IMR-90 (cell line): ENCODE measurements at regions not wholly inside any gene's neighbourhood (a gene's known extent, or its start where the extent isn't known, plus 50 kb on each side); places are given as distances from the start of the nearest gene placed in this dataset.

Experiments used
- ATAC-seq: fragments of 200-7000 bp; cut with Tn5 transposase; 2 replicates; pipeline ENCODE4 v1.9.1; 2020; ENCODE audit warnings: low read depth, mild to moderate bottlenecking, moderate library complexity
- BruUV-seq: library from RNA; stranded (reverse); fragments of 400-500 nt; replicated peaks from 2 replicates; lab custom pipeline; 2021; lab: Mats Ljungman, UMichigan
- CTCF ChIA-PET: fragments of 300-600 bp; formaldehyde crosslinking; extraction: SDS; loops from one replicate; lab custom pipeline; 2021; ENCODE audit warnings: antibody characterized with exemption; lab: Yijun Ruan, JAX
- POLR2A ChIA-PET: fragments of 300-600 bp; sonication (Branson Sonifier 250); formaldehyde crosslinking; loops from one replicate; lab custom pipeline; 2022; ENCODE audit warnings: antibody characterized with exemption; ENCODE audit not compliant: unreplicated experiment; lab: Charles Lee
- DNase-seq: peaks from one replicate; pipeline ENCODE4 v3.0.0; 2013
- H2AFZ ChIP-seq: replicated peaks from 2 replicates; pipeline ENCODE3; 2013; ENCODE audit warnings: low read length, mild to moderate bottlenecking; ENCODE audit not compliant: poor library complexity
- H2AK5ac ChIP-seq: 2 replicates; pipeline ENCODE4 v1.6.1; 2013; ENCODE audit warnings: low read depth, low read length, inconsistent platforms
- H2AK9ac ChIP-seq: replicated peaks from 2 replicates; pipeline ENCODE3; 2013; ENCODE audit warnings: mild to moderate bottlenecking, low read depth, low read length, moderate library complexity; ENCODE audit not compliant: poor library complexity
- H2BK120ac ChIP-seq: 2 replicates; pipeline ENCODE4 v1.6.1; 2013; ENCODE audit warnings: low read depth, low read length, inconsistent platforms
- H2BK15ac ChIP-seq: 3 replicates; pipeline ENCODE4 v1.6.1; 2013; ENCODE audit warnings: low read depth, low read length, inconsistent platforms
- H2BK20ac ChIP-seq: 2 replicates; pipeline ENCODE4 v1.6.1; 2013; ENCODE audit warnings: low read depth, mild to moderate bottlenecking, inconsistent platforms, low read length, moderate library complexity
- H2BK5ac ChIP-seq: 2 replicates; pipeline ENCODE4 v1.6.1; 2013; ENCODE audit warnings: mild to moderate bottlenecking, low read depth, low read length, inconsistent platforms; ENCODE audit not compliant: poor library complexity, severe bottlenecking
- H3K14ac ChIP-seq: replicated peaks from 2 replicates; pipeline ENCODE4 v1.6.1; 2013; ENCODE audit warnings: low read depth, low read length, inconsistent platforms
- H3K18ac ChIP-seq: 2 replicates; pipeline ENCODE4 v1.6.1; 2013; ENCODE audit warnings: low read depth, low read length, control low read depth
- H3K23ac ChIP-seq: 2 replicates; pipeline ENCODE4 v1.6.1; 2013; ENCODE audit warnings: low read depth, low read length, inconsistent platforms
- H3K27ac ChIP-seq: 2 replicates; pipeline ENCODE4 v1.5.1; 2013; ENCODE audit warnings: mild to moderate bottlenecking, control low read depth, low read length; ENCODE audit not compliant: insufficient read depth
- H3K27me3 ChIP-seq: 2 replicates; pipeline ENCODE4 v1.6.1; 2013; ENCODE audit warnings: low read length; ENCODE audit not compliant: control insufficient read depth, insufficient read depth
- H3K36me3 ChIP-seq: 2 replicates; pipeline ENCODE4 v1.6.1; 2013; ENCODE audit warnings: low read length, mixed read lengths; ENCODE audit not compliant: control insufficient read depth, insufficient read depth
- H3K4ac ChIP-seq: 2 replicates; pipeline ENCODE4 v1.6.1; 2013; ENCODE audit warnings: low read depth, low read length, inconsistent platforms
- H3K4me1 ChIP-seq: 2 replicates; pipeline ENCODE4 v1.6.1; 2013; ENCODE audit warnings: low read length, mixed read lengths; ENCODE audit not compliant: control insufficient read depth, insufficient read depth
- H3K4me2 ChIP-seq: 2 replicates; pipeline ENCODE4 v1.6.1; 2013; ENCODE audit warnings: low read depth, mild to moderate bottlenecking, control low read depth, low read length, moderate library complexity
- H3K4me3 ChIP-seq: 2 replicates; pipeline ENCODE4 v1.5.1; 2013; ENCODE audit warnings: low read depth, mild to moderate bottlenecking, control low read depth, low read length, moderate library complexity; ENCODE audit not compliant: insufficient read depth
- H3K56ac ChIP-seq: 2 replicates; pipeline ENCODE4 v1.6.1; 2013; ENCODE audit warnings: low read length, inconsistent platforms; ENCODE audit not compliant: insufficient read depth; ENCODE audit errors: extremely low read depth
- H3K79me1 ChIP-seq, 2 experiments: 2 replicates each; pipeline ENCODE4 v1.6.1; 2013; ENCODE audit warnings: low read length in 2 of 2, inconsistent platforms in 1 of 2, low read depth in 1 of 2
- H3K9ac ChIP-seq: 2 replicates; pipeline ENCODE4 v1.6.1; 2013; ENCODE audit warnings: low read depth, low read length, control low read depth
- H3K9me1 ChIP-seq: 2 replicates; pipeline ENCODE4 v1.6.1; 2013; ENCODE audit warnings: low read length, inconsistent platforms; ENCODE audit not compliant: insufficient read depth
- H3K9me3 ChIP-seq: 2 replicates; pipeline ENCODE4 v1.6.1; 2013; ENCODE audit warnings: low read length; ENCODE audit not compliant: control insufficient read depth, insufficient read depth
- H4K20me1 ChIP-seq: 2 replicates; pipeline ENCODE4 v1.6.1; 2013; ENCODE audit warnings: low read length, inconsistent platforms; ENCODE audit not compliant: insufficient read depth
- H4K5ac ChIP-seq: 2 replicates; pipeline ENCODE4 v1.6.1; 2013; ENCODE audit warnings: mild to moderate bottlenecking, low read depth, low read length, control low read depth
- H4K8ac ChIP-seq, 2 experiments: 2 replicates each; pipeline ENCODE4 v1.6.1; 2013; ENCODE audit warnings: low read depth in 2 of 2, low read length in 2 of 2, control low read depth in 1 of 2, inconsistent platforms in 1 of 2
- H4K91ac ChIP-seq: 2 replicates; pipeline ENCODE4 v1.6.1; 2013; ENCODE audit warnings: low read depth, low read length, inconsistent platforms; ENCODE audit not compliant: insufficient read depth
- BHLHE40 ChIP-seq: fragments of 150-350 bp; IDR thresholded peaks from 2 replicates; pipeline ENCODE4 v1.6.1; 2016; ENCODE audit warnings: mild to moderate bottlenecking, low read depth, low read length
- CEBPB ChIP-seq: IDR thresholded peaks from 2 replicates; pipeline ENCODE4 v1.6.1; 2012; ENCODE audit warnings: low read depth, low read length, improper control_type of control experiment
- CHD1 ChIP-seq: IDR thresholded peaks from 2 replicates; pipeline ENCODE4 v1.6.1; 2012; ENCODE audit warnings: low read depth, low read length, improper control_type of control experiment
- CTCF ChIP-seq: conservative IDR thresholded peaks from 2 replicates; pipeline ENCODE4 v1.5.1; 2012; ENCODE audit warnings: mild to moderate bottlenecking, low read depth, low read length, improper control_type of control experiment
- ELK1 ChIP-seq: fragments of 150-350 bp; IDR thresholded peaks from 2 replicates; pipeline ENCODE4 v1.6.1; 2016; ENCODE audit warnings: low read depth, mild to moderate bottlenecking, low read length, moderate library complexity, borderline replicate concordance
- FOS ChIP-seq: fragments of 150-350 bp; IDR thresholded peaks from 2 replicates; pipeline ENCODE4 v1.6.1; 2016; ENCODE audit warnings: low read depth, low read length
- MAFK ChIP-seq: IDR thresholded peaks from 2 replicates; pipeline ENCODE4 v1.6.1; 2012; ENCODE audit warnings: low read depth, low read length, improper control_type of control experiment
- MAZ ChIP-seq: IDR thresholded peaks from 2 replicates; pipeline ENCODE4 v1.6.1; 2012; ENCODE audit warnings: low read depth, mild to moderate bottlenecking, low read length, improper control_type of control experiment, moderate library complexity, borderline replicate concordance
- MXI1 ChIP-seq: IDR thresholded peaks from 2 replicates; pipeline ENCODE4 v1.6.1; 2012; ENCODE audit warnings: low read depth, mild to moderate bottlenecking, low read length, moderate library complexity, borderline replicate concordance
- NFE2L2 ChIP-seq: fragments of 150-350 bp; IDR thresholded peaks from 2 replicates; pipeline ENCODE4 v1.6.1; 2016; ENCODE audit warnings: low read depth, mild to moderate bottlenecking, low read length
- POLR2A ChIP-seq: IDR thresholded peaks from 2 replicates; pipeline ENCODE4 v1.6.1; 2012; ENCODE audit warnings: mild to moderate bottlenecking, low read depth, low read length
- RAD21 ChIP-seq: IDR thresholded peaks from 2 replicates; pipeline ENCODE4 v1.6.1; 2012; ENCODE audit warnings: low read length, improper control_type of control experiment
- RCOR1 ChIP-seq: IDR thresholded peaks from 2 replicates; pipeline ENCODE4 v1.6.1; 2012; ENCODE audit warnings: mild to moderate bottlenecking, low read length, improper control_type of control experiment; ENCODE audit not compliant: insufficient replicate concordance
- RFX5 ChIP-seq: IDR thresholded peaks from 2 replicates; pipeline ENCODE4 v1.8.0; 2012; ENCODE audit warnings: low read depth, mild to moderate bottlenecking, low read length, moderate library complexity
- SMC3 ChIP-seq: fragments of 150-350 bp; IDR thresholded peaks from 2 replicates; pipeline ENCODE4 v1.6.1; 2016; ENCODE audit warnings: low read depth, mild to moderate bottlenecking, antibody characterized with exemption, low read length, moderate library complexity
- USF2 ChIP-seq: fragments of 150-350 bp; IDR thresholded peaks from 2 replicates; pipeline ENCODE4 v1.6.1; 2017; ENCODE audit warnings: mild to moderate bottlenecking, antibody characterized with exemption, low read length, low read depth
- WGBS, 2 experiments: methylation state at CpG; one replicate each; pipeline versions ENCODE4 v1.1.5 to v1.1.7; 2013; ENCODE audit warnings: missing lambda C conversion rate in 2 of 2; ENCODE audit not compliant: insufficient read length in 1 of 2; ENCODE audit errors: extremely low coverage in 2 of 2; 5-methylcytosine and 5-hydroxymethylcytosine counted together
- dilution Hi-C: fragments of 300-500 bp; cut with HindIII; formaldehyde crosslinking; loops from one replicate; pipeline ENCODE4 v1.14.3; 2018; ENCODE audit warnings: low sequenced_read_pairs; ENCODE audit not compliant: unreplicated experiment
- in situ Hi-C: fragments of 300-500 bp; cut with MboI; formaldehyde crosslinking; loops from 3 replicates; pipeline ENCODE4 v1.14.3; 2019; ENCODE audit warnings: low sequenced_read_pairs, inconsistent platforms, mixed read lengths
- intact Hi-C: fragments of 100-400 bp; cut with micrococcal nuclease; formaldehyde crosslinking; loops from 2 replicates; pipeline ENCODE4 v1.10.0; 2022

GRCh38 chr2:129754831-129755230 is 224.6 kb upstream of the RAB6C start:
- no peak overlapping the region for H4K91ac ChIP-seq
- no peak overlapping the region for H3K56ac ChIP-seq
- no peak overlapping the region for H2AFZ ChIP-seq
- H3K27me3 ChIP-seq = no peaks in the 10 kb centered on the region
- WGBS, 2 experiments = 80% methylated on average over 1 of the region's 6 CpGs; no CpG with 5 or more reads in 1 of the 2 experiments
- peaks cover 9% of the 10 kb centered on the region for H3K9me3 ChIP-seq
- no peak overlapping the region for H2AK9ac ChIP-seq
- DNase-seq = no peak
- H2AK5ac ChIP-seq = no peak overlapping the region
- no peak overlapping the region for H2BK120ac ChIP-seq
- H3K14ac ChIP-seq = no peak overlapping the region
- no peak overlapping the region for H3K23ac ChIP-seq
- no peak for ATAC-seq
- H3K4me3 ChIP-seq = no peak overlapping the region
- H4K8ac ChIP-seq = no peak overlapping the region
- ChIA-PET CTCF (no interaction called here), POLR2A (no interaction called here)
- dilution Hi-C loops = no loop called here
- H3K4me1 ChIP-seq = no peaks in the 10 kb centered on the region
- no peak overlapping the region for H3K27ac ChIP-seq
- H4K5ac ChIP-seq = no peak overlapping the region
- TF ChIP-seq CTCF (no peak), BHLHE40 (no peak), MXI1 (no peak), POLR2A (no peak), CHD1 (no peak), USF2 (no peak), MAFK (no peak), CEBPB (no peak), RAD21 (no peak), SMC3 (no peak), RFX5 (no peak), RCOR1 (no peak), NFE2L2 (no peak), ELK1 (no peak), MAZ (no peak), FOS (no peak)
- intact Hi-C loops = no loop called here
- no peak overlapping the region for H3K18ac ChIP-seq
- no peak overlapping the region for H2BK20ac ChIP-seq
- H4K20me1 ChIP-seq = no peaks in the 10 kb centered on the region
- no peak overlapping the region for H2BK5ac ChIP-seq
- H3K79me1 ChIP-seq = no peaks in the 10 kb centered on the region
- BruUV-seq = no TSS peak
- in situ Hi-C loops = no loop called here
- no peaks in the 10 kb centered on the region for H3K9me1 ChIP-seq
- H2BK15ac ChIP-seq = no peak overlapping the region
- no peak overlapping the region for H3K4me2 ChIP-seq
- no peak overlapping the region for H3K9ac ChIP-seq
- no peak overlapping the region for H3K4ac ChIP-seq
- no peaks in the 10 kb centered on the region for H3K36me3 ChIP-seq
